ENCODE measurements at regions not wholly inside any gene's neighbourhood (a gene's known extent, or its start where the extent isn't known, plus 50 kb on each side); places are given as distances from the start of the nearest gene placed in this dataset.
A peak's percentile ranks its signal among the peaks of the same experiment; 100 is the strongest.

DNA sequence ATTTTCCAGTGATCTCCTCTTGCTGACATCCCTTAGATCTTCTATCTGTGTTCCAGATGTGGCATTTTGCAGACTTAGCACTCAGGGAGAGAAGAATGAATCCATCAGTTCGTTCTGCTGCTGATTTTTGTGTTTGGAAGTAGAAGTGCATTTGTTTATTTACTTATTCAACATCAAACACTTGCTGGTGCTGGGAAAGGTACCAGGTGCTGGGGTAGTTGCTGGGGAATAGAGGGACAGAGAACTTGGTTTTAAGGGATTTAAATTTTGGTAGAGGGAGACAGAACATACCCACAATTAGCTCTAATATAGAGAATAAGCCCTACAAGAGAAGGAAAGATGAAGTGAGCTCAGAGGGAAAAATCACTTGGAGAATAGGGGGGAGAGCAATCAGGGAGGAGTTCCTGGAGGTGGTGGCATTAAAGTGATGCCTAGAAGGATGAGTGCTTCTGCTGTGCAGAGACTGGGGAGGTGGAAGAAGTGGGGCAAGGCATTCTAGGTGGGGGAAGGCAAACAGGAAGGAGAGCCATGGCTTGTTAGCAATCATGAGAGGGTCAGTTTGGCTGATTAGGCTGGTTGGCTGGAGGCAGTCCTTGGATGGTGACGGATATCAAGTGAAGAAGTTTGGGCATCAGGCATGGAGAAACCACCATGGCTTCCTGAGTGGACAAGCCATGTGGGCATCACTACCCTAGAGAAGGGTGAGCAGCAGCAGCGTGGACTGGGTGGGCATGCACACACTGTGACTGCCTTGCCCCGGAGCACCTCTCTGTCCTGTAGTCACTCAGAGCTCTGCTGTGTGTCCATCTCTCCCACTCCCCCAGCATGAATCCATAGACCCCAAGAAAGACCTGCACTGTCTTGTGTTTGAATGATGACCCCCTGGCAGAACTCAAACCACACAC, 197.3 kb downstream of the OPA1 start:
- DNase-seq (ENCODE audit: low read depth) = no peak
- TF ChIP-seq, protein P1, sequence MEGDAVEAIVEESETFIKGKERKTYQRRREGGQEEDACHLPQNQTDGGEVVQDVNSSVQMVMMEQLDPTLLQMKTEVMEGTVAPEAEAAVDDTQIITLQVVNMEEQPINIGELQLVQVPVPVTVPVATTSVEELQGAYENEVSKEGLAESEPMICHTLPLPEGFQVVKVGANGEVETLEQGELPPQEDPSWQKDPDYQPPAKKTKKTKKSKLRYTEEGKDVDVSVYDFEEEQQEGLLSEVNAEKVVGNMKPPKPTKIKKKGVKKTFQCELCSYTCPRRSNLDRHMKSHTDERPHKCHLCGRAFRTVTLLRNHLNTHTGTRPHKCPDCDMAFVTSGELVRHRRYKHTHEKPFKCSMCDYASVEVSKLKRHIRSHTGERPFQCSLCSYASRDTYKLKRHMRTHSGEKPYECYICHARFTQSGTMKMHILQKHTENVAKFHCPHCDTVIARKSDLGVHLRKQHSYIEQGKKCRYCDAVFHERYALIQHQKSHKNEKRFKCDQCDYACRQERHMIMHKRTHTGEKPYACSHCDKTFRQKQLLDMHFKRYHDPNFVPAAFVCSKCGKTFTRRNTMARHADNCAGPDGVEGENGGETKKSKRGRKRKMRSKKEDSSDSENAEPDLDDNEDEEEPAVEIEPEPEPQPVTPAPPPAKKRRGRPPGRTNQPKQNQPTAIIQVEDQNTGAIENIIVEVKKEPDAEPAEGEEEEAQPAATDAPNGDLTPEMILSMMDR (IDR thresholded peaks at IDR 0.05; ENCODE audit: low read depth, low read length) = no peak
- TF ChIP-seq POLR2A (IDR thresholded peaks at IDR 0.05; ENCODE audit: extremely low read depth, insufficient read length) = no peak
- TF ChIP-seq, protein P2, sequence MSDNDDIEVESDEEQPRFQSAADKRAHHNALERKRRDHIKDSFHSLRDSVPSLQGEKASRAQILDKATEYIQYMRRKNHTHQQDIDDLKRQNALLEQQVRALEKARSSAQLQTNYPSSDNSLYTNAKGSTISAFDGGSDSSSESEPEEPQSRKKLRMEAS (IDR thresholded peaks at IDR 0.05; ENCODE audit: low read depth, low read length) = no peak
- no peak for TF ChIP-seq MYC (IDR thresholded peaks at IDR 0.05; ENCODE audit: low read depth, low read length)
- H3K4me3 ChIP-seq (ENCODE audit: low read depth, low read length) = no peak overlapping the region

DNA sequence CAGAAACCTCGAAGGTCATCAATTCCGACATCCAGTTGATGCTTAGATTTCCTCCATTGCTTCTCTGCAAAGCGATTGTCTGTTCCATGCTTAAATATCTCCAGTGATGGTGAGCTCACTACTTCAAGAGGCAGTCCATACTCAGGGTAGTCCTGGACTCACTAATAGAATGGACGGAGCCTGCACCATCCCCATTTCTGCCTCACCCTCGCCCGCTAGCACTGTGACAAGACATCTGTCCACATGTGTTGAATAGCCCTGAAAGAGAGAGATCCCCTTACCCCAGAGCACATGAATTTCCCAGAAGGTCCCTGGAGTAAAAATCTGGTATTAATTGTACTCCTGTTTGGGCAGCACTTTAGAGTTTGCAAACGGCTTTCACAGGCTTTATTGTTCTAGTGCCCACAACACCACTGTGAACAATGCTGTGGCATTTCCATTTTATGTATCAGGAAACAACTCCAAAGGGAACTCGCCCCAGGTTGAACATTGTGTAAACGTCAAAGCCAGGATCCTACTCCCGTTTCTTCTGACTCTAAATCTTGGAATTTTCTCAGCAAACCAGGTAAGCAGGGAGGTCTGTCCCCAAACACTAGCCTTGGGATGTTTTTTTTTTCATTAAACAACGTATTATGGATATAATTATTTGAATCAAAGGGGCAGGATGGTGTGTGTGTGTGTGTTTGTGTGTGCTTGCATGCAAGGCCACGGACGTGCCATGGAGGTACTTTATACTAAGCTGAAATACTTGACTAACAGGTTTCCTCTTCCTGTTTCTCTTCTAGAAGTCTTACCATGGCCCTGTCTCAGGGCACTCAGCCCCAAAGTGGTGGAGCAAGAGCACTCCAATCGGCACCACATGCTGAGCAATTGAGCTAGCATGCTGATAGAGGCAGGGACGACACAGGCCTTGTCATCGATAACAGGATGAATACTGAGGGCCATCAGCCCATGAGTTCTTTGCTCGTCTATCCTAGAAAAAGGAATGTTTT, 198.3 kb downstream of the OPA1 start:
- TF ChIP-seq, protein P2 (IDR thresholded peaks at IDR 0.05; ENCODE audit: low read depth, low read length) = no peak
- TF ChIP-seq POLR2A (IDR thresholded peaks at IDR 0.05; ENCODE audit: extremely low read depth, insufficient read length) = no peak
- TF ChIP-seq, protein P1 (IDR thresholded peaks at IDR 0.05; ENCODE audit: low read depth, low read length) = no peak
- no peak for TF ChIP-seq MYC (IDR thresholded peaks at IDR 0.05; ENCODE audit: low read depth, low read length)
- DNase-seq (ENCODE audit: low read depth) = peak; percentile 17
- no peak overlapping the region for H3K4me3 ChIP-seq (ENCODE audit: low read depth, low read length)

DNA sequence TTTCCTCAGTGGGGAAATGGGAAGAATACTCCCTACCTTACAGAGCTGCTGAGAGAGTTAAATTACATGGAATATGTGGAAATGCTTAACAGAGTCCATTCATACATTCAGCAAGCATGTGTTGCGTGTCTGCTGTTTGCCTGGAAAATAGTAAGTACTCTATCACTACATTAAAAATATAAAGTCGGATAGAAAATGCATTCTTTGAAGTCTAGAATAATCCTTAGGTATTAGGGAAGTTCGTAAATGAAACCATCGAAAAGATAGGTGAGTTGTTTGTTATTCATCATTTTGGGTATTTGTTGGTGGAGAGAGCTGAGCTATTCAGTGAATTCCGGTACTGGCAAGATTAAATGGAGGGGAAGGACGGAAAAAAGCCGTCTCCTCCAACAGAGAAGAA, 200.1 kb downstream of the OPA1 start:
- no peak for DNase-seq (ENCODE audit: low read depth)
- TF ChIP-seq, protein P2 (IDR thresholded peaks at IDR 0.05; ENCODE audit: low read depth, low read length) = no peak
- TF ChIP-seq MYC (IDR thresholded peaks at IDR 0.05; ENCODE audit: low read depth, low read length) = no peak
- TF ChIP-seq, protein P1 (IDR thresholded peaks at IDR 0.05; ENCODE audit: low read depth, low read length) = no peak
- no peak for TF ChIP-seq POLR2A (IDR thresholded peaks at IDR 0.05; ENCODE audit: extremely low read depth, insufficient read length)
- no peak overlapping the region for H3K4me3 ChIP-seq (ENCODE audit: low read depth, low read length)

DNA sequence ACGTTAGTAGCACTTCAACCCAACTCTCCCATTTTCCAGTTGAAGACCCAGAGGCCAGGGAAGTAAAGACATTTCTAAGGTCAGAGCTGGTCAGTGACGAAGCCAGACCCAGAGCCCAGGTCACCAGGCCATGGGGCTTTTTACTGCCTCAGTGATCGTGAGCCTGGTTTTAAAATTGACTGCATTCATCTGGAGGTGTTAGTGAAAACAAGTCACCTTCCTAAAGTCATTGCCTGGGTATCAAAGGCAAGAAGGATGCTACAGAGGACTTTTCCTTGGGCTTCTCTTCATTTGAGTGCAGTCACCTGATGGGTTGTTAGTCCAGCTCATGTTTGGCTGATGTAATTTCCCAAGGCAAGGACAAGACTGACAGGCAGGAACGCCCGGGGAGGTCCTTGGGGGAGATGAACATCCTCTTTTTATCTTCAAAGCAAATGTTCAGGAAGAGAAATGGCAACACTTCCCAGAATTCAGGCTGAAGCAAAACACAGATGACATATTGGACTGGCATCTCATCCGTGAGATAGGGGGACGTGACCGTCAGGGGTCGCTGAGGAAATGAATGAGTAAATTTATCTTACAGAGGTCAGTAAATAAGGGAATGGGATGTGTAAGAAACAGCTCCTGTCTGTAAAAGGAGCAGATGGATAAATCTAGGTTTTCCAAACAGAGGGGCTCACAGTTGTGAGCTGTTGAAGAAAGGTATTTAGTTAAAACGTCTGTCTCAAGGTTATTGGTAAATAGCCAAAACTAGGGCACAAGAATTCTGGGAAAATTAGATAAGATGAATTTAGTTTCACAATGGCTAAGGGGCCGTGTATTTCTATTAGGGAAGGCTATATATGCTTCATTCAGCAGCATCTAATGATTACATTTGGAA, 201.2 kb downstream of the OPA1 start:
- TF ChIP-seq POLR2A (IDR thresholded peaks at IDR 0.05; ENCODE audit: extremely low read depth, insufficient read length) = no peak
- TF ChIP-seq MYC (IDR thresholded peaks at IDR 0.05; ENCODE audit: low read depth, low read length) = no peak
- no peak overlapping the region for H3K4me3 ChIP-seq (ENCODE audit: low read depth, low read length)
- peak; percentile 13 for DNase-seq (ENCODE audit: low read depth)

DNA sequence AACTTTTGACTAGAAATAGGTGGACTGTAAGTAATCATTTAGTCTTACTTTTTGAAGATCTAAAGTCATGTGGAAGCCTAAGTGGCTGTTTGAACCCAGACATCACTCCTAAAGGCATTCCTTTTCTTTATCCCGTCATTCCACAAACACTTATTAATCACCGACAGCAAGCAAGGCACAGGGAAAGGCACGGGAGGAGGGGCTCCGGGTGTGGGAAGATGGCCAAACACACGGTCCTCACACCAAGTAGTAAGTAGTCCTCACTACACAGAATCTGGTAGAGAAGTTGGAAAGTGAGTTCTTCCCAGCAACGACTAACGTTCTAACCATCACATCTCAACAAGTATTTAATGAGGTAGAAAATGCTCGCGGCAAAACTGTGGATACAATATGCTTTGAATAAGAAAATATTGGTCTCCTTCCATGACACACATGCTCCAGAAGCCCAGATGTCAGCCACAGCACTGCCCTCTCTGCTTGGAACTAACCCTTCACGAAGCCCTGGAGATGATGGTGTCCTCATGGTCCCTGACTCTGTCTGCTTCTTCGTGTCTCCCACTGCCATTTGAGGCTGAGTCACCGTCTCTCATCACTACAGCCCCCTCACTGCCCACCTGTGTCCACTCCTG, 202.2 kb downstream of the OPA1 start:
- no peak for DNase-seq (ENCODE audit: low read depth)
- TF ChIP-seq, protein P1 (IDR thresholded peaks at IDR 0.05; ENCODE audit: low read depth, low read length) = no peak
- H3K4me3 ChIP-seq (ENCODE audit: low read depth, low read length) = no peak overlapping the region
